Omental fat pad (tissue), 3 donors: ENCODE measurements at regions not wholly inside any gene's neighbourhood (a gene's known extent, or its start where the extent isn't known, plus 50 kb on each side); places are given as distances from the start of the nearest gene placed in this dataset.

Experiments
- ATAC-seq: fragments of 150-250 bp; one replicate; pipeline ENCODE4 v1.9.1; 2016; ENCODE audit warnings: mild to moderate bottlenecking, moderate library complexity; ENCODE audit not compliant: low FRiP score
- DNase-seq: peaks from one replicate; pipeline ENCODE4 v3.0.0-alpha.2; 2019; ENCODE audit warnings: low spot score
- TF ChIP-seq, protein P1 (sequence below), 3 donors: fragments of 450-650 bp; IDR thresholded peaks; one replicate each; pipeline ENCODE4 v1.5.1; 2016 to 2017; ENCODE audit warnings: antibody characterized with exemption in 3 of 3, mild to moderate bottlenecking in 3 of 3, moderate library complexity in 2 of 3

DNA sequence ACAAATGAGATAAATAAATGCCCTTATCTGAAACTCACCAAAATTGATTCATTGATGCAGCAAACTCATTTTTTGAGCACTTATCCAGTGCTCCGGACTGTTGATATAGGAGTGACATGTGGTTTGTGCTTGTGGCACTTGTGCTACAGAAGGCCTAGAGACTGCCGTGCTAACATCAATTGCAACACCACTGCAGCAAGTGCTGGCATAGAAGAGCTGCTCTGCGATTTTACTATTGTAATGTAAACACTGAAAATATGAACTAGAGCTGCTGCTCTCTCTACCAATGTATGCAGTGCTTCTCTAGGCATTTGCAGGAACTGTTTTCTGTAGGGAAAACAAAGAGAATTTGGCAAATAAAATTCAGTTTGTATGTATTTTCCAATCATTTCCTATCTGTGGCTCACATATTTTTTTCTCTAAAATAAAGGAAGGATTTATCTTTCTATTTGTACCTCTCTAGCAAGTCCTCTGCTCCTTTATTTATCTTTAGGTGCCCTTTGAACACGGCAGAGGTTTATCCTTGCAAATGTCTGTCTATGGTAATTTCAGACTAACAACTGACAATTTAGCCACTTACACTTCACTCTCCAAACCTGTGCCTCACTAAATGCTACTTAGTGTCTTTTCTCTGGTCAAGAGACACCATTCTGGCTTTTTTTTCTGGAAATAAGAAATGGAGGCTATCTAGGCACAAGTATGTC, 409.5 kb upstream of the ADGRL2 start:
- DNase-seq: no peak
- TF ChIP-seq, protein P1, sequence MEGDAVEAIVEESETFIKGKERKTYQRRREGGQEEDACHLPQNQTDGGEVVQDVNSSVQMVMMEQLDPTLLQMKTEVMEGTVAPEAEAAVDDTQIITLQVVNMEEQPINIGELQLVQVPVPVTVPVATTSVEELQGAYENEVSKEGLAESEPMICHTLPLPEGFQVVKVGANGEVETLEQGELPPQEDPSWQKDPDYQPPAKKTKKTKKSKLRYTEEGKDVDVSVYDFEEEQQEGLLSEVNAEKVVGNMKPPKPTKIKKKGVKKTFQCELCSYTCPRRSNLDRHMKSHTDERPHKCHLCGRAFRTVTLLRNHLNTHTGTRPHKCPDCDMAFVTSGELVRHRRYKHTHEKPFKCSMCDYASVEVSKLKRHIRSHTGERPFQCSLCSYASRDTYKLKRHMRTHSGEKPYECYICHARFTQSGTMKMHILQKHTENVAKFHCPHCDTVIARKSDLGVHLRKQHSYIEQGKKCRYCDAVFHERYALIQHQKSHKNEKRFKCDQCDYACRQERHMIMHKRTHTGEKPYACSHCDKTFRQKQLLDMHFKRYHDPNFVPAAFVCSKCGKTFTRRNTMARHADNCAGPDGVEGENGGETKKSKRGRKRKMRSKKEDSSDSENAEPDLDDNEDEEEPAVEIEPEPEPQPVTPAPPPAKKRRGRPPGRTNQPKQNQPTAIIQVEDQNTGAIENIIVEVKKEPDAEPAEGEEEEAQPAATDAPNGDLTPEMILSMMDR (IDR thresholded peaks at IDR 0.05): no peak
- no peak for ATAC-seq

DNA sequence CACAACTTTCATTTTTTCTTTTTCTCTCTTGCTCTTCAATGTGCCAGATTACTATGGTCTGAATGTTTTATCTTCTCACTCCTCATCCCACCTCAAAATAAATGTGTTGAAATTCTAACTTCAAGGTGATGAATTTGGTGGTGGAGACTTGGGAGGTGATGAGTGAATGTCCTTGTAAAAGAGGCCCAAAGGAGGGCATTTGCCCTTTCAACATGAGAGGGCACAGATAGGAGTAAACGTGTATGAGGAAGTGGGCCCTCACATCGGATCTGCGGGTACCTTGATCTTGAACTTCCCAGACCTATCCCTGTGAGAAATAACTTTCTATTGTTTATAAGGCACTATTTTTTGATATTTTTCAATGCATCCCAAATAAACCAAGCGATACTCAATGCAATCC, 412.3 kb upstream of the ADGRL2 start:
- DNase-seq (no peak), ATAC-seq (no peak)
- TF ChIP-seq, protein P1 (IDR thresholded peaks at IDR 0.05): no peak

DNA sequence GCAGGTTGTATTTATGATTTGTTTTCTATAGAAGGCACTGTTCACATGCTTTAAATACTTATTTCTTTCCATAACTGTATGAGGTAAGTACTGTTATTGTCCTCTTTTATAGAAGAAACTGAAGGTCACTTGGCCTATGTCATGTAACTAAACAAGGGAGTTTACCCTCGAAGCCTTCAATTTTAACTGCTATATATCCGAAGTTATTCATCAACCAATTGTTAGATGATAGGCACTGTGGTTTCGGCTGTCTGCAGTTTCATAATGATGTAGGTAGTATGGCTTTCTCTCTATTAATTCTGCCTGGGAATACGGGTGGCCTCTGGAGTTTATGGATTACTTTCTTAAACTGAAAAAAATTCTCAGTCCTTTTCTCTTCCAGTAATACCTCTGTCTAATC, 413.3 kb upstream of the ADGRL2 start:
- DNase-seq: no peak
- no peak for ATAC-seq
- TF ChIP-seq, protein P1 (IDR thresholded peaks at IDR 0.05): no peak

DNA sequence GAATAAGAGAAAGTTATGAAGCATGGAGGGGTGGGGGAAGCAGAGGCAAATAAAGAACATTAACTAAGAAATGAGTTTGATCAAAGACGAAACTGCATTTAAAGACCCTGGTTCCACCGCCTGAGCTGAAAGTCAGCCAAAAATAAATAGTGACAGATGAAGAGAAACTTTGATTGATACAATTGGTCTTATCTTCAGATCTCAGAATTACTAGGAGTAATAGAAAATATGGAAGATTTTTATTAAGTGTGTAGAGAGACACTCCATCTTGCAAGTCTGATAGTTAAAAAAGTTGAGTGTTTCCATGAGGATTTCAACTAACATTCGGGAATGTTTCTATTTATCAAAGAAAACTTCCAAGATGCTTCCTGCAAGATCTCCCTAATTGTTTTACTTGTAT, 418.2 kb upstream of the ADGRL2 start:
- DNase-seq (no peak), ATAC-seq (no peak)
- TF ChIP-seq, protein P1 (IDR thresholded peaks at IDR 0.05): no peak

DNA sequence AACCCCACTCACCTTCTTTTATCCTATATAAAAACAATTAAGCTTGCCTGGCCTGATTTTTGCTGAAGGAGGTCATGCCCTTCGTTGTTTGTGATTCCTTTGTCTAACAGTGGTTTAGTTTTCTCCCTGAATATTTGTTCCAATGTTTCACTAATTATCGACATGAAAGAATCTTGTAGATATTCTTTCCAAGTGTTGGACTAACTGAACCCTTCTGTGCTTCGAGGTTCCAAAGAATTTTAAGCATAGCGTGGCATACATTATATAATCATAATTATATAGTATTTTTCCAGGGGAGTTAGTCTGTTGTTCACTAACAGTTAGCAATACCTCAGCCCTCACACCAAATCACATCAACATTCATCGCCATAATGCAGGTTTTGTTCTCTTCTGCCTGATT, 418.9 kb upstream of the ADGRL2 start:
- DNase-seq: no peak
- TF ChIP-seq, protein P1 (IDR thresholded peaks at IDR 0.05): no peak
- no peak for ATAC-seq

DNA sequence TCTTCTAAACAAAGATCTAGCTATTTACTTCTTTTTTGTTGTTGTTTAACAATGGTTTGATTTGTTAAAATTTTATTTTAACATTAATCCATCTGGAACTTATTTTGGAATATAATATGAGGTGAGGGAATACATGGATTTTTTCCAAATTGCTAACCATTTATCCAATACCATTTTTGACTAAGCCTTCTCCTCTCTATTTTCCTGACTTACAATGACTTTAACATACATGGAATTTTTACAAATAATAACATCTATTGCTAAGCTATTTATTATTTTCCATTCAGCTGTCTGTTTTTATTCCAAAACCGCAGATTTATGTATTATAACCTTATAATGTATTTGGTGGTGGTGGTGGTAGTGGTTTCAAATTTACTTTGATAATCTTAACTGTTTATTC, 420.3 kb upstream of the ADGRL2 start:
- TF ChIP-seq, protein P1 (IDR thresholded peaks at IDR 0.05): no peak
- ATAC-seq: no peak
- DNase-seq: no peak

DNA sequence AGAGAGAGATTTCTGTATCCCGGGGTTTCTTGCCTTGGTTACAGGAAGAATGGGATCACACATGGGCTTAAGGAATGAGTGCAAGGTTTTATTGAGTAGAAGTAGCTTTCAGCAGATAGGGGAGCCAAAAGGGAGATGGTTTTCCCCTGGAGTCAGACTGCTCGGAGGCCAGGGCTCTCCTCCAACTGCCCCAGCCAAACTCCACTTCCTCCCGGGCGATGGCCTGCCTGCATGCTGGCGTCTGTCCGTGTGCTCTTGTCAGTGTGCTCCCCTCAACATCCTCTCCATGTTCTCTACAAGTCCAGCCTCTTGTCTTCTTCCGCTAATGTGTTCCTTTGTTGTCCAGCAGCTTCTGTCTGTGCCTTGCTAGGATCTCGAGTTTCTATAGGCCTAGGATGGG, 421.3 kb upstream of the ADGRL2 start:
- TF ChIP-seq, protein P1 (IDR thresholded peaks at IDR 0.05): no peak
- ATAC-seq: no peak

More for the DNA sequence above, 421.3 kb upstream of the ADGRL2 start:
- no peak for DNase-seq
